ENCODE measurements at regions not wholly inside any gene's neighbourhood (a gene's known extent, or its start where the extent isn't known, plus 50 kb on each side); places are given as distances from the start of the nearest gene placed in this dataset.

DNA sequence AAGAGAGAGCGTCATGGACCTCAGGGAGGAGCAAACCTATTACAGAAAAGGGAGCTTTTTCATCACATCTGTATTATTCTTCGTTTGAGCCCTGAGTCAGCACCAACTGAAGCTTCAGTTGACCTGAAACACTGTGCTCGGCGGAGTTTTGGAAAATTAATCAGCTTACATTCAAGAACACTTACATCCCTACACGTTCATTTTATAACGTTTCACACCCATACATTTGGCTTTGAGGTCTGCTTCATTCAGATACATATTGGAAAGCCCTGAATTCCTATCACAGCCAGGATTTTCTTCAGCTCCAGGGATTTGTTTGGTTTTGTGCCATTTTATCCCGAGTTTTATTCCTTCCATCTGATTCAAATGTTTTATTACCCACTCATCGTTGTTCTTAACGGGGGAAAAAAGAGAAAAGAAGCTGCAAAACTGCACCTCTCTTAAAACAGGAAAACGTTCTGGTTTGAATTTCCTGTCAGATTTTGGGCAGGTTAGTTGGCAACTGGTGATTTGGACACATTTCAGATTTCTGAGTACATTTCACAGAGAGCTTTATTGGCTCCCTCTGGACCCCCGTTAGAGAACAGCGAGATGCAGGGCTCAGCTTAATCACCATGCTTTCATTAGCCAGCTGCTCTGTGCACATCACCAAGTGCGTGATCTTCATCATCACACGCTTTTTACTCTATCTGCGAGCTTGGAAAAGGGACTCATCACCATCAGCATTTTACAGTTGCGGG, 88.8 kb downstream of the CDC42EP3 start:
- POLR2A ChIA-PET = no interaction called here
- Histone ChIP-seq H3K4me2 (no peak overlapping the region), H3K9me3 (peaks cover 6% of the 10 kb centered on the region; the same call in 1 of the 3 replicates), H3K27ac (peak overlapping the region; percentile 51 to 66; a peak in 2 of 6 replicates), H3K4me3 (no peak overlapping the region), H3K4me1 (peaks cover 47% of the 10 kb centered on the region)
- WGBS (ENCODE audit: missing lambda C conversion rate) = 84% methylated on average over 16 of the region's 16 CpGs
- ATAC-seq (no peak), DNase-seq (ENCODE audit: low read depth in 1 of 2, low spot score in 1 of 2) (no peak), FAIRE-seq (no peak)
- TF ChIP-seq FOSL2 (IDR thresholded peaks at IDR 0.05) = no peak
- no peak for TF ChIP-seq FOSL2 (CRISPR knock-in tag; IDR thresholded peaks at IDR 0.05)
- TF ChIP-seq CHD2 (IDR thresholded peaks at IDR 0.05; ENCODE audit: low read length, partially characterized antibody) = no peak
- TF ChIP-seq HEYL (CRISPR knock-in tag; IDR thresholded peaks at IDR 0.05) = no peak
- TF ChIP-seq TP53 (CRISPR knock-in tag; IDR thresholded peaks at IDR 0.05) = no peak
- TF ChIP-seq, protein P1, sequence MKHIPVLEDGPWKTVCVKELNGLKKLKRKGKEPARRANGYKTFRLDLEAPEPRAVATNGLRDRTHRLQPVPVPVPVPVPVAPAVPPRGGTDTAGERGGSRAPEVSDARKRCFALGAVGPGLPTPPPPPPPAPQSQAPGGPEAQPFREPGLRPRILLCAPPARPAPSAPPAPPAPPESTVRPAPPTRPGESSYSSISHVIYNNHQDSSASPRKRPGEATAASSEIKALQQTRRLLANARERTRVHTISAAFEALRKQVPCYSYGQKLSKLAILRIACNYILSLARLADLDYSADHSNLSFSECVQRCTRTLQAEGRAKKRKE (CRISPR knock-in tag; IDR thresholded peaks at IDR 0.05; ENCODE audit: low read depth) = no peak
- no peak for TF ChIP-seq PHF8 (IDR thresholded peaks at IDR 0.05; ENCODE audit: borderline replicate concordance, low read depth)
- TF ChIP-seq NFE2L2 (conservative IDR thresholded peaks at IDR 0.05; ENCODE audit: low read length) = no peak
- CTCF ChIA-PET = interaction anchor here (0.5 to 1.7 kb wide), 6 partner anchors 15 to 250 kb away, joined by 3 to 5 read pairs (median 3); no protein-coding TSS in a partner anchor

GRCh38 chr2:37583402-37583801, 88.0 kb downstream of the CDC42EP3 start:
- FAIRE-seq (no peak), ATAC-seq (no peak), DNase-seq (ENCODE audit: low read depth in 1 of 2, low spot score in 1 of 2) (no peak)
- Histone ChIP-seq H3K9me3 (peaks cover 6% of the 10 kb centered on the region; the same call in 1 of the 3 replicates), H3K4me2 (peak overlapping the region; percentile 86), H3K4me1 (peaks cover 55% of the 10 kb centered on the region), H3K4me3 (no peak overlapping the region), H3K27ac (peak overlapping the region; percentile 51 to 66; a peak in 5 of 6 replicates)
- 68% methylated on average over 3 of the region's 3 CpGs for WGBS (ENCODE audit: missing lambda C conversion rate)
- ChIA-PET POLR2A (no interaction called here), CTCF (interaction anchor here (0.5 to 1.7 kb wide), 4 partner anchors 15 to 249 kb away, joined by 3 to 5 read pairs (median 4); no protein-coding TSS in a partner anchor)
- TF ChIP-seq EHF (CRISPR knock-in tag; IDR thresholded peaks at IDR 0.05) (no peak), REST (IDR thresholded peaks at IDR 0.05) (no peak)

- WGBS (ENCODE audit: missing lambda C conversion rate) = 42% methylated on average over 2 of the region's 2 CpGs
- CTCF ChIA-PET = no interaction called here
- TF ChIP-seq FOSL2 (IDR thresholded peaks at IDR 0.05) = peak; percentile 63
- TF ChIP-seq FOSL2 (CRISPR knock-in tag; IDR thresholded peaks at IDR 0.05) = peak; percentile 68
- peak; percentile 57; the same call in 1 of the 2 replicates for TF ChIP-seq JUNB (IDR thresholded peaks at IDR 0.05)
- no peak for TF ChIP-seq EHMT2 (IDR thresholded peaks at IDR 0.05; ENCODE audit: low read depth)
- POLR2A ChIA-PET = no interaction called here
- Histone ChIP-seq H3K4me1 (peaks cover 59% of the 10 kb centered on the region), H3K27ac (peak overlapping the region; percentile 51 to 66; a peak in 4 of 6 replicates), H3K9me3 (peaks cover 6% of the 10 kb centered on the region; the same call in 1 of the 3 replicates), H3K4me2 (peak overlapping the region; percentile 86), H3K4me3 (no peak overlapping the region)
- DNase-seq (ENCODE audit: low read depth in 1 of 2, low spot score in 1 of 2) = no peak
- ATAC-seq = peak in 1 of 2 experiments; percentile 53; a peak in 3 of 6 replicates
- no peak for FAIRE-seq
Measured at GRCh38 chr2:37583867-37584266, 87.6 kb downstream of the CDC42EP3 start.

GRCh38 chr2:37585295-37585908, 86.0 kb downstream of the CDC42EP3 start:
- FAIRE-seq = no peak
- POLR2A ChIA-PET = no interaction called here

More at GRCh38 chr2:37585295-37585908, 86.0 kb downstream of the CDC42EP3 start:
- 47% methylated on average over 5 of the region's 5 CpGs for WGBS (ENCODE audit: missing lambda C conversion rate)
- ATAC-seq = peak; percentile 23 to 41; a peak in 3 of 6 replicates
- TF ChIP-seq ESRRA (IDR thresholded peaks at IDR 0.05; ENCODE audit: borderline replicate concordance, low read length) (no peak), MYC (IDR thresholded peaks at IDR 0.05; ENCODE audit: borderline replicate concordance, low read length) (no peak), KDM1A (IDR thresholded peaks at IDR 0.05; ENCODE audit: low read depth) (no peak), HOXA7 (CRISPR knock-in tag; IDR thresholded peaks at IDR 0.05) (no peak), SREBF2 (IDR thresholded peaks at IDR 0.05) (no peak), RARB (CRISPR knock-in tag; IDR thresholded peaks at IDR 0.05) (no peak)
- TF ChIP-seq, protein P1 (CRISPR knock-in tag; IDR thresholded peaks at IDR 0.05; ENCODE audit: low read depth) = no peak
- TF ChIP-seq, protein P2, sequence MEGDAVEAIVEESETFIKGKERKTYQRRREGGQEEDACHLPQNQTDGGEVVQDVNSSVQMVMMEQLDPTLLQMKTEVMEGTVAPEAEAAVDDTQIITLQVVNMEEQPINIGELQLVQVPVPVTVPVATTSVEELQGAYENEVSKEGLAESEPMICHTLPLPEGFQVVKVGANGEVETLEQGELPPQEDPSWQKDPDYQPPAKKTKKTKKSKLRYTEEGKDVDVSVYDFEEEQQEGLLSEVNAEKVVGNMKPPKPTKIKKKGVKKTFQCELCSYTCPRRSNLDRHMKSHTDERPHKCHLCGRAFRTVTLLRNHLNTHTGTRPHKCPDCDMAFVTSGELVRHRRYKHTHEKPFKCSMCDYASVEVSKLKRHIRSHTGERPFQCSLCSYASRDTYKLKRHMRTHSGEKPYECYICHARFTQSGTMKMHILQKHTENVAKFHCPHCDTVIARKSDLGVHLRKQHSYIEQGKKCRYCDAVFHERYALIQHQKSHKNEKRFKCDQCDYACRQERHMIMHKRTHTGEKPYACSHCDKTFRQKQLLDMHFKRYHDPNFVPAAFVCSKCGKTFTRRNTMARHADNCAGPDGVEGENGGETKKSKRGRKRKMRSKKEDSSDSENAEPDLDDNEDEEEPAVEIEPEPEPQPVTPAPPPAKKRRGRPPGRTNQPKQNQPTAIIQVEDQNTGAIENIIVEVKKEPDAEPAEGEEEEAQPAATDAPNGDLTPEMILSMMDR (IDR thresholded peaks at IDR 0.05) = no peak
- Histone ChIP-seq H3K4me2 (peak overlapping the region; percentile 86), H3K27ac (peak overlapping the region; percentile 51 to 69), H3K4me1 (peaks cover 75% of the 10 kb centered on the region), H3K9me3 (no peaks in the 10 kb centered on the region), H3K4me3 (no peak overlapping the region)
- peak in 1 of 2 experiments; percentile 25 for DNase-seq (ENCODE audit: low read depth in 1 of 2, low spot score in 1 of 2)
- CTCF ChIA-PET = interaction anchor here (1.8 kb wide), 2 partner anchors 171 to 292 kb away, joined by 6 read pairs; no protein-coding TSS in a partner anchor

All from A549 (cell line).